NT2/D1 (cell line): ENCODE measurements at regions not wholly inside any gene's neighbourhood (a gene's known extent, or its start where the extent isn't known, plus 50 kb on each side); places are given as distances from the start of the nearest gene placed in this dataset.

Experiments used
- DNase-seq: peaks from one replicate; pipeline ENCODE4 v3.0.0-alpha.2; 2011; ENCODE audit warnings: low read depth, low spot score
- H3K27me3 ChIP-seq: 2 replicates; pipeline ENCODE4 v1.6.0; 2011; ENCODE audit warnings: mild to moderate bottlenecking; ENCODE audit not compliant: insufficient read length, insufficient read depth
- H3K36me3 ChIP-seq: 2 replicates; pipeline ENCODE4 v1.6.1; 2011; ENCODE audit warnings: mild to moderate bottlenecking, low read length, mixed read lengths; ENCODE audit not compliant: insufficient read depth, insufficient read length
- H3K4me1 ChIP-seq: 2 replicates; pipeline ENCODE4 v1.5.1; 2011; ENCODE audit not compliant: insufficient read depth, insufficient read length
- H3K4me3 ChIP-seq: 2 replicates; pipeline ENCODE4 v1.5.1; 2011; ENCODE audit warnings: low read depth; ENCODE audit not compliant: insufficient read length
- H3K9ac ChIP-seq: 2 replicates; pipeline ENCODE4 v1.6.0; 2011; ENCODE audit warnings: low read depth; ENCODE audit not compliant: insufficient read length
- H3K9me3 ChIP-seq: 2 replicates; pipeline ENCODE4 v1.5.1; 2011; ENCODE audit warnings: mild to moderate bottlenecking, low read length; ENCODE audit not compliant: insufficient read depth
- SUZ12 ChIP-seq: IDR thresholded peaks from 2 replicates; pipeline ENCODE4 v1.6.1; 2011; ENCODE audit not compliant: insufficient read length, insufficient read depth; ENCODE audit errors: extremely low read depth
- YY1 ChIP-seq: IDR thresholded peaks from 2 replicates; pipeline ENCODE4 v1.6.1; 2011; ENCODE audit not compliant: insufficient read length, insufficient read depth
- ZNF274 ChIP-seq: IDR thresholded peaks from 2 replicates; pipeline ENCODE4 v1.6.1; 2011; ENCODE audit warnings: mild to moderate bottlenecking, low read depth, low read length

DNA sequence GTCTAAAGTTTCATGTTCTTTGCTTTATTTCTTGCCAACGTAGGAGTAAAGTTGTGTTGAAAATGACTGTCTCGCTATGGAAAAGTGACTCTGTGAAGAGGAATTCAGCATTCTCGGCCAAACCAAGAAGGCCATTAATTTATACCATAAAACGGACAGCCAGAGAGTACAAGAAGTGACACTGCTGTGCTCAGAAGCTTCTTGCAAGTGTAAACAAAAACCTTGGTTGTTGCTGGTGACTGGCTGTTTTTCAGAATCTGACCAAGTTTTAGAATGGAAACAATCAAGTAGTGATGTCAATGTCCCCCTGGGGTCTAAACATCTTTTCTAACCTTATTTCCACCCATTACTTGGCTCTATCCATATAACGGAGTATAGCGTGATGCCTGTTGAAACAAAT lies 201.9 kb downstream of the INHBA start:
- Histone ChIP-seq H3K27me3 (no peaks in the 10 kb centered on the region), H3K9ac (no peak overlapping the region)
- no peak for DNase-seq

GRCh38 chr7:41492603-41493002 lies 210.3 kb downstream of the INHBA start:
- DNase-seq, result no peak
- no peaks in the 10 kb centered on the region for H3K27me3 ChIP-seq
- TF ChIP-seq ZNF274 (no peak), YY1 (no peak)
- no peak overlapping the region for H3K9ac ChIP-seq
- no peaks in the 10 kb centered on the region for H3K9me3 ChIP-seq
- no peak overlapping the region for H3K4me3 ChIP-seq
- H3K4me1 ChIP-seq, result no peaks in the 10 kb centered on the region
- H3K36me3 ChIP-seq, result no peaks in the 10 kb centered on the region

More for the DNA sequence above, 201.9 kb downstream of the INHBA start:
- Histone ChIP-seq H3K36me3 (no peaks in the 10 kb centered on the region), H3K9me3 (no peaks in the 10 kb centered on the region), H3K4me3 (no peak overlapping the region), H3K4me1 (no peaks in the 10 kb centered on the region)
- TF ChIP-seq SUZ12, result no peak
- TF ChIP-seq YY1, result no peak
- TF ChIP-seq ZNF274, result no peak

DNA sequence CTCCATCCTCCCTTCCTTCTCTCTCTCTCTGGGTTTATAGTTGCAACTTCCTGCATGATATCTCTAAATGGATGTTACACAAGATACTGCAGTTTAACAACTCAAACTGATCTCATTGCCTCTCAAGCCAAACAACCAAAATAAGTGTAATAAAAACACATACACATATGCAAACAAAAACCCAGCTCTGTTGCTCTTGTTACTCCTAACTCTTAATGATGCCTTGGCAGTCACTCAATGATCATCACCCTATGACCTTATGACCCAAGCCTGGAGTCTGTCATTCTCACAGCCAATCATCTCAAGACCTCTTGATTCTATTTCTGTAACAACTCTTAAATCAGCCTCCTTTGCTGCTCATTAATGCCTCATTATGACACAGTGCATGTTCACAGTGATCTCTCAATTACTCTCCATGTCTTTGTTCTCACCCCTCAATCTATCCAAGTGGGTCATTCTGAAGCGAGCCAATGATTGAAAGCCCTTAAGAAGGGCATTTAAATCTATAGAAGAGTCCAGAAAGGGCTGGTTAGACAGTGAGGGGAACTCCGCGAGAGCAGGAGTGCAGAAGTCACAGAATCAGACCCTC lies 210.9 kb downstream of the INHBA start:
- TF ChIP-seq YY1 (no peak), ZNF274 (no peak), SUZ12 (no peak)
- DNase-seq, result no peak
- no peaks in the 10 kb centered on the region for H3K9me3 ChIP-seq
- H3K9ac ChIP-seq, result no peak overlapping the region
- H3K36me3 ChIP-seq, result no peaks in the 10 kb centered on the region
- no peaks in the 10 kb centered on the region for H3K4me1 ChIP-seq
- H3K27me3 ChIP-seq, result no peaks in the 10 kb centered on the region
- H3K4me3 ChIP-seq, result no peak overlapping the region

DNA sequence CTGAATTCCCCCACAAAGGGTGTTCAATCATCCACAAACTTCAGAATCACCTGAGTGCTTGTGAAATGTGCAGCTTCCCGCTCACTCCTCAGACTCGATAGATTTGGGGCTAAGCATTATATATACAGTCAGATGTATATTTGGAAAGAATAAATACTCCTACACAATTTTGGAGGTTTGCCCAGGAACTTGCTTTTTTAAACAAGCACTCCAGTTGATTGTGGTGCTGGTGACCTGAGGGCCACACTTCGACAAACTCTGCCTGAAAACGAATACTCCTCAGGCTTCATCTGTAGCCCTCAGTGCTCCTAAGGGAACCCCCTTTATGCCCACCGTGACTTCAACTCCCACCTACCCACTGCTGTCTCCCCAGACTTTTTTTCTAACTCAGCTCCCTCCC lies 211.6 kb downstream of the INHBA start:
- Histone ChIP-seq H3K4me1 (no peaks in the 10 kb centered on the region), H3K4me3 (no peak overlapping the region), H3K9me3 (no peaks in the 10 kb centered on the region), H3K27me3 (no peaks in the 10 kb centered on the region), H3K36me3 (no peaks in the 10 kb centered on the region), H3K9ac (no peak overlapping the region)
- TF ChIP-seq SUZ12 (no peak), YY1 (no peak), ZNF274 (no peak)
- no peak for DNase-seq

DNA sequence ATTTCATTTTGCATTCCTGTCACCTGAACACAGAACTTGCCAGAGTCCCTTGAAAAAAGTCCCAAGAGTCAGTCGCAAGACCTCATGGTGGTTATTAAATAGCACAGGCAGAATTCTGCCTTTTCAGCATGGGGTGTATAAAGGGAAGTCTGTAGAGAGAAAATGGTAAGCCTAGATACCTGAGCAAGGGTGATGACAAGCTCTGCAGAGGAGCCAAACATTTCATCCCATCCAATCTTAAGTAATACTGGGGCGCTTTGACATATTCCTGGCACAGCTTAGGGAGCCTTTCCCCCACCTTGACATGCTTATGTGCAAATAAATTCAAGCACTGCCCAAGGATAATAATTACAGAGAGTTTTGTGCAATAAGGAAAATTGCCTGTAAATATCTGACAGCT lies 213.0 kb downstream of the INHBA start:
- no peaks in the 10 kb centered on the region for H3K36me3 ChIP-seq
- no peak for DNase-seq
- TF ChIP-seq YY1 (no peak), ZNF274 (no peak), SUZ12 (no peak)
- H3K9ac ChIP-seq, result no peak overlapping the region
- H3K4me1 ChIP-seq, result no peaks in the 10 kb centered on the region
- H3K9me3 ChIP-seq, result no peaks in the 10 kb centered on the region
- H3K27me3 ChIP-seq, result no peaks in the 10 kb centered on the region
- H3K4me3 ChIP-seq, result no peak overlapping the region

- TF ChIP-seq SUZ12 (no peak), YY1 (no peak), ZNF274 (no peak)
- H3K9ac ChIP-seq, result no peak overlapping the region
- H3K9me3 ChIP-seq, result no peaks in the 10 kb centered on the region
Measured at GRCh38 chr7:41487229-41487940, 215.5 kb downstream of the INHBA start.

GRCh38 chr7:41481353-41481752 lies 221.5 kb downstream of the INHBA start:
- peaks cover 16% of the 10 kb centered on the region; the same call in 1 of the 2 replicates for H3K9me3 ChIP-seq
- H3K36me3 ChIP-seq, result no peaks in the 10 kb centered on the region
- no peaks in the 10 kb centered on the region for H3K27me3 ChIP-seq
- no peak overlapping the region for H3K4me3 ChIP-seq
- H3K4me1 ChIP-seq, result no peaks in the 10 kb centered on the region
- DNase-seq, result no peak
- TF ChIP-seq SUZ12 (no peak), ZNF274 (no peak), YY1 (no peak)
- H3K9ac ChIP-seq, result no peak overlapping the region

More at GRCh38 chr7:41487229-41487940, 215.5 kb downstream of the INHBA start:
- DNase-seq, result no peak
- Histone ChIP-seq H3K36me3 (no peaks in the 10 kb centered on the region), H3K4me3 (no peak overlapping the region), H3K4me1 (no peaks in the 10 kb centered on the region), H3K27me3 (no peaks in the 10 kb centered on the region)

DNA sequence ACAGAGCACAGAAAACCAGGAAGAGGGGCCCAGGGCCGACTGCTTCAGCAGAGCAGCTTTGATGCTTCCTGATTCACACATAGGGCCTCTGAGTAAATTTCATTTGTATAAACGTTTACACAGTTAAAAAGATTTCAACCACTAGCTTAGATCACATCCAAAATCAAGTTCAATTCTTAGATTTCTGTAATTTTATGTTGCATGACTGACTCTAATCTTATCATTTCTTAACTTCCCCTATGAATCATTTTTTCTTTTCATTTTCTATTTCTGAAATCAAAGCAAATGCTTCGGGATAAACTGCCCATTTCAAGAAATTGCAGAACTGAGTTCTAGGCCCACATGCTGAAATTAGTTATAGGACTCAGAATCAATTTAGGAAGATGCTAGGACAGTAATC lies 224.7 kb downstream of the INHBA start:
- no peak overlapping the region for H3K9ac ChIP-seq
- H3K27me3 ChIP-seq, result no peaks in the 10 kb centered on the region
- H3K4me3 ChIP-seq, result no peak overlapping the region
- no peaks in the 10 kb centered on the region for H3K36me3 ChIP-seq
- H3K4me1 ChIP-seq, result no peaks in the 10 kb centered on the region
- TF ChIP-seq SUZ12 (no peak), ZNF274 (no peak), YY1 (no peak)
- DNase-seq, result no peak
- peaks cover 16% of the 10 kb centered on the region; the same call in 1 of the 2 replicates for H3K9me3 ChIP-seq
